Gastroesophageal sphincter (tissue), 2 donors: ENCODE measurements at regions not wholly inside any gene's neighbourhood (a gene's known extent, or its start where the extent isn't known, plus 50 kb on each side); places are given as distances from the start of the nearest gene placed in this dataset.

ENCODE experiments used
- POLR2A ChIP-seq, 2 donors: fragments of 450-650 bp; IDR thresholded peaks; one replicate each; pipeline ENCODE4 v1.6.1; 2017; ENCODE audit warnings: antibody characterized with exemption in 2 of 2, mild to moderate bottlenecking in 2 of 2, moderate library complexity in 1 of 2
- POLR2AphosphoS5 ChIP-seq: sonication (generic); formaldehyde crosslinking; IDR thresholded peaks from one replicate; pipeline ENCODE4 v1.6.1; 2017; ENCODE audit warnings: antibody characterized with exemption

DNA sequence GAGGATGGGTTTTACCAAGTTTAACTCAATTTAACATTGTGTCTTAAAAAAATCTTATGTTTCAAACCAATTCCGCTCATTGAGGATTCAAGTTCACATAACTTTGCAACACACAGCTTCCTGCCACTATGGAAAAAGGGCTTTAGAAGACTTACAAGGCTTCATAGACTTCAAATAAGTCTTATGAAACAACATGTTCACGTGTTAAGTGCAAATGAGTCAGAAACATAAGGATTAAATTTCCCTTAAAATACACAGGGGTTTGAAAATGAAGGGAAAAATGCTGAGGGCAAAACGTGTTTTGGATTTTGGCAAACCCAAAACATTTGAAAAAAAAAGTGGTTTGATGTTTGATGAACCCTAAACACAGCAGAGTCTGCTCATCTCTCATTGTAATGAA lies 364.8 kb downstream of the BMP4 start:
- no peak for TF ChIP-seq POLR2A (IDR thresholded peaks at IDR 0.05)
- no peak for TF ChIP-seq POLR2AphosphoS5
